K562 (cell line): ENCODE measurements at regions not wholly inside any gene's neighbourhood (a gene's known extent, or its start where the extent isn't known, plus 50 kb on each side); places are given as distances from the start of the nearest gene placed in this dataset.

Source experiments
- EP300 ChIP-seq: IDR thresholded peaks from 2 replicates; pipeline ENCODE4 v1.6.1; 2012; ENCODE audit warnings: low read length, improper control_type of control experiment
- POLR2A ChIP-seq: fragments of 450-650 bp; conservative IDR thresholded peaks from 2 replicates; pipeline ENCODE4 v1.6.1; 2016
- TRIM28 ChIP-seq: fragments of 450-650 bp; IDR thresholded peaks from 2 replicates; pipeline ENCODE4 v1.6.1; 2017

GRCh38 chr5:6827526-6828219 is 114.4 kb downstream of the TENT4A start:
- TF ChIP-seq TRIM28 (no peak), EP300 (no peak), POLR2A (no peak)
